H4 (cell line): ENCODE measurements at regions not wholly inside any gene's neighbourhood (a gene's known extent, or its start where the extent isn't known, plus 50 kb on each side); places are given as distances from the start of the nearest gene placed in this dataset.
"Not testable (repeated sequence)": the region's sequence is repeated elsewhere in the genome, so short reads cannot be mapped to it uniquely, and the experiment has no call there.

ENCODE experiments used
- DNase-seq: peaks from one replicate; pipeline ENCODE4 v3.0.0-alpha.2; 2015; ENCODE audit warnings: low spot score

- no peak for DNase-seq
These were observed 80.1 kb upstream of the SRD5A2 start for GRCh38 chr2:31660812-31661335.

- no peak for DNase-seq
These were observed 79.4 kb upstream of the SRD5A2 start for GRCh38 chr2:31660165-31660564.

GRCh38 chr2:31654241-31654640 lies 73.5 kb upstream of the SRD5A2 start:
- DNase-seq, result no peak

- no peak for DNase-seq
These were observed 71.0 kb upstream of the SRD5A2 start for GRCh38 chr2:31651736-31652135.

GRCh38 chr2:31651267-31651666 lies 70.5 kb upstream of the SRD5A2 start:
- DNase-seq, result no peak

- DNase-seq, result no peak
These were observed 63.8 kb upstream of the SRD5A2 start for GRCh38 chr2:31644551-31644950.

- DNase-seq, result no peak
These were observed 62.0 kb upstream of the SRD5A2 start for GRCh38 chr2:31642707-31643106.

GRCh38 chr2:31632201-31632600 lies 51.5 kb upstream of the SRD5A2 start:
- DNase-seq, result not testable (repeated sequence)
